ENCODE measurements at regions not wholly inside any gene's neighbourhood (a gene's known extent, or its start where the extent isn't known, plus 50 kb on each side); places are given as distances from the start of the nearest gene placed in this dataset.
A peak's percentile ranks its signal among the peaks of the same experiment; 100 is the strongest.
"Not testable (repeated sequence)": the region's sequence is repeated elsewhere in the genome, so short reads cannot be mapped to it uniquely, and the experiment has no call there.

GRCh38 chr13:40053401-40053800 lies 397.9 kb downstream of the COG6 start:
- no peak for DNase-seq

- not testable (repeated sequence) for DNase-seq
These were observed 399.0 kb downstream of the COG6 start for GRCh38 chr13:40054422-40054821.

GRCh38 chr13:40056898-40057619 lies 401.6 kb downstream of the COG6 start:
- no peak for DNase-seq

- no peak for DNase-seq
These were observed 403.3 kb downstream of the COG6 start for GRCh38 chr13:40058757-40059236.

GRCh38 chr13:40059540-40060232 lies 404.2 kb downstream of the COG6 start:
- no peak for DNase-seq

- DNase-seq = no peak
These were observed 405.0 kb downstream of the COG6 start for GRCh38 chr13:40060296-40061007.

- DNase-seq = no peak
These were observed 406.3 kb downstream of the COG6 start for GRCh38 chr13:40061466-40062450.

- no peak for DNase-seq
These were observed 407.8 kb downstream of the COG6 start for GRCh38 chr13:40063278-40063698.

GRCh38 chr13:40063703-40064102 lies 408.2 kb downstream of the COG6 start:
- DNase-seq = no peak

- no peak for DNase-seq
These were observed 409.0 kb downstream of the COG6 start for GRCh38 chr13:40064154-40065097.

- DNase-seq = peak; percentile 7 to 41
These were observed 413.9 kb downstream of the COG6 start for GRCh38 chr13:40069173-40070044.

- DNase-seq = no peak
These were observed 414.9 kb downstream of the COG6 start for GRCh38 chr13:40070357-40070756.

- DNase-seq = no peak
These were observed 417.2 kb downstream of the COG6 start for GRCh38 chr13:40072663-40073120.

GRCh38 chr13:40074338-40074737 lies 418.9 kb downstream of the COG6 start:
- DNase-seq = no peak

GRCh38 chr13:40075281-40075680 lies 419.8 kb downstream of the COG6 start:
- DNase-seq = no peak

- no peak for DNase-seq
These were observed 421.4 kb downstream of the COG6 start for GRCh38 chr13:40076765-40077362.

GRCh38 chr13:40077396-40078027 lies 422.1 kb downstream of the COG6 start:
- DNase-seq = no peak

- DNase-seq = no peak
These were observed 424.3 kb downstream of the COG6 start for GRCh38 chr13:40079721-40080120.

- DNase-seq = no peak
These were observed 425.2 kb downstream of the COG6 start for GRCh38 chr13:40080676-40081075.
